H1 (cell line): ENCODE measurements at regions not wholly inside any gene's neighbourhood (a gene's known extent, or its start where the extent isn't known, plus 50 kb on each side); places are given as distances from the start of the nearest gene placed in this dataset.

ENCODE experiments used
- CTCF ChIA-PET: fragments of 300-600 bp; sonication (Branson Sonifier 250); formaldehyde crosslinking; loops from one replicate; lab custom pipeline; 2021; ENCODE audit not compliant: partially characterized antibody; lab: Charles Lee
- POLR2A ChIA-PET: fragments of 300-600 bp; sonication (Branson Sonifier 250); formaldehyde crosslinking; loops from one replicate; lab custom pipeline; 2021; ENCODE audit warnings: inconsistent platforms; ENCODE audit not compliant: partially characterized antibody; lab: Charles Lee
- DNase-seq, 2 experiments: peaks; one replicate each; pipeline versions ENCODE4 v3.0.0 to v3.0.0-alpha.2; 2010 to 2022; ENCODE audit warnings: low spot score in 2 of 2, low read depth in 1 of 2, mixed read lengths in 1 of 2
- FAIRE-seq: peaks from 2 replicates; lab custom pipeline; 2011; peaks lifted over from hg19 to GRCh38; lab: Jason Lieb, UNC
- H2AFZ ChIP-seq: 2 replicates; pipeline ENCODE4 v1.8.1; 2012; ENCODE audit warnings: low read length, inconsistent platforms
- H2AK5ac ChIP-seq: 2 replicates; pipeline ENCODE4 v1.6.1; 2013; ENCODE audit warnings: low read depth, low read length
- H2BK120ac ChIP-seq: replicated peaks from 2 replicates; pipeline ENCODE3; 2013; ENCODE audit warnings: low read depth, low read length, inconsistent platforms
- H2BK12ac ChIP-seq: 2 replicates; pipeline ENCODE4 v1.6.1; 2013; ENCODE audit warnings: low read depth, low read length
- H2BK15ac ChIP-seq: 2 replicates; pipeline ENCODE4 v1.6.1; 2013; ENCODE audit warnings: low read length
- H2BK20ac ChIP-seq: 2 replicates; pipeline ENCODE4 v1.6.1; 2013; ENCODE audit warnings: low read length
- H2BK5ac ChIP-seq: 2 replicates; pipeline ENCODE4 v1.6.1; 2013; ENCODE audit warnings: low read depth, low read length
- H3K14ac ChIP-seq: 2 replicates; pipeline ENCODE4 v1.6.1; 2013; ENCODE audit warnings: inconsistent platforms; ENCODE audit not compliant: insufficient read length
- H3K18ac ChIP-seq: 2 replicates; pipeline ENCODE4 v1.6.1; 2013; ENCODE audit warnings: low read length; ENCODE audit errors: extremely low read depth
- H3K23ac ChIP-seq: 2 replicates; pipeline ENCODE4 v1.6.1; 2013; ENCODE audit warnings: inconsistent platforms; ENCODE audit not compliant: insufficient read length
- H3K23me2 ChIP-seq: 2 replicates; pipeline ENCODE4 v1.6.1; 2013; ENCODE audit warnings: low read depth, low read length
- H3K27ac ChIP-seq: 2 replicates; pipeline ENCODE4 v1.6.1; 2011; ENCODE audit warnings: low read depth, low read length, inconsistent platforms
- H3K27me3 ChIP-seq, 4 experiments: replicated peaks in 1 of 4; 1 replicate in 1 of 4; 2 replicates in 3 of 4; pipeline versions ENCODE4 v1.6.1 to v1.8.1; 2011 to 2013; ENCODE audit warnings: low read length in 3 of 4, mild to moderate bottlenecking in 3 of 4, inconsistent platforms in 2 of 4, mixed read lengths in 2 of 4, moderate library complexity in 1 of 4; ENCODE audit not compliant: control insufficient read depth in 3 of 4, insufficient read depth in 3 of 4; ENCODE audit errors: extremely low read depth in 1 of 4
- H3K36me3 ChIP-seq, 4 experiments: 2 replicates each; pipeline versions ENCODE4 v1.6.1 to v1.8.1; 2011 to 2013; ENCODE audit warnings: mild to moderate bottlenecking in 4 of 4, low read length in 3 of 4, moderate library complexity in 2 of 4, control low read depth in 1 of 4, inconsistent platforms in 1 of 4; ENCODE audit not compliant: insufficient read depth in 4 of 4, control insufficient read depth in 2 of 4
- H3K4ac ChIP-seq: replicated peaks from 2 replicates; pipeline ENCODE3; 2013; ENCODE audit warnings: low read length, low read depth, mixed read lengths, inconsistent platforms; ENCODE audit not compliant: insufficient read length
- H3K4me1 ChIP-seq, 4 experiments: replicated peaks in 1 of 4; 1 replicate in 1 of 4; 2 replicates in 3 of 4; pipeline versions ENCODE4 v1.6.1 to v1.8.1; 2011 to 2013; ENCODE audit warnings: low read length in 3 of 4, inconsistent platforms in 2 of 4, mixed read lengths in 1 of 4; ENCODE audit not compliant: insufficient read depth in 4 of 4, control insufficient read depth in 3 of 4
- H3K4me2 ChIP-seq, 2 experiments: 2 replicates each; pipeline versions ENCODE4 v1.6.1 to v1.8.1; 2011 to 2013; ENCODE audit warnings: low read depth in 2 of 2, low read length in 2 of 2, control low read depth in 1 of 2, inconsistent platforms in 1 of 2, mild to moderate bottlenecking in 1 of 2; ENCODE audit not compliant: insufficient read depth in 1 of 2
- H3K4me3 ChIP-seq, 4 experiments: fragments of 200-600, 300-600 bp in 1 of 4; sonication (generic), shearing (Covaris generic), sonication (Bioruptor Twin) in 1 of 4; 2 replicates each; pipeline versions ENCODE4 v1.5.1 to v1.8.1; 2011 to 2016; ENCODE audit warnings: low read length in 4 of 4, low read depth in 3 of 4, control low read depth in 2 of 4, inconsistent platforms in 2 of 4, mild to moderate bottlenecking in 2 of 4, mixed read lengths in 1 of 4, moderate library complexity in 1 of 4; ENCODE audit not compliant: insufficient read depth in 2 of 4; ENCODE audit errors: extremely low read depth in 1 of 4
- H3K56ac ChIP-seq: replicated peaks from 2 replicates; pipeline ENCODE3; 2013; ENCODE audit warnings: low read depth, mild to moderate bottlenecking, mixed read lengths, low read length, inconsistent platforms; ENCODE audit not compliant: insufficient read length
- H3K79me1 ChIP-seq: 2 replicates; pipeline ENCODE4 v1.6.1; 2013; ENCODE audit warnings: low read depth, low read length, control low read depth
- H3K79me2 ChIP-seq, 2 experiments: 2 replicates each; pipeline versions ENCODE4 v1.6.1 to v1.8.1; 2012 to 2013; ENCODE audit warnings: low read length in 2 of 2, mild to moderate bottlenecking in 2 of 2, inconsistent platforms in 1 of 2; ENCODE audit not compliant: insufficient read depth in 2 of 2, control insufficient read depth in 1 of 2
- H3K9ac ChIP-seq, 4 experiments: replicated peaks in 1 of 4; 1 replicate in 1 of 4; 2 replicates in 3 of 4; pipeline versions ENCODE4 v1.6.1 to v1.8.1; 2011 to 2013; ENCODE audit warnings: low read depth in 3 of 4, low read length in 3 of 4, control low read depth in 2 of 4, mild to moderate bottlenecking in 2 of 4, moderate library complexity in 2 of 4, inconsistent platforms in 1 of 4; ENCODE audit errors: extremely low read depth in 1 of 4
- H3K9me3 ChIP-seq, 2 experiments: 2 replicates each; pipeline versions ENCODE4 v1.6.1 to v1.8.1; 2012 to 2013; ENCODE audit warnings: mild to moderate bottlenecking in 2 of 2, moderate library complexity in 2 of 2, control low read depth in 1 of 2, inconsistent platforms in 1 of 2, low read depth in 1 of 2, low read length in 1 of 2, mixed read lengths in 1 of 2; ENCODE audit not compliant: insufficient read depth in 2 of 2
- H4K20me1 ChIP-seq, 2 experiments: replicated peaks in 1 of 2; 2 replicates each; pipeline versions ENCODE3 to v1.8.1; 2011 to 2013; ENCODE audit warnings: inconsistent platforms in 2 of 2, low read length in 2 of 2, mild to moderate bottlenecking in 1 of 2; ENCODE audit not compliant: insufficient read depth in 2 of 2, control insufficient read depth in 1 of 2
- H4K5ac ChIP-seq: 2 replicates; pipeline ENCODE4 v1.6.1; 2013; ENCODE audit warnings: low read length, low read depth, mixed read lengths, inconsistent platforms; ENCODE audit not compliant: insufficient read length
- H4K8ac ChIP-seq: 2 replicates; pipeline ENCODE4 v1.8.0; 2013; ENCODE audit warnings: mild to moderate bottlenecking, moderate library complexity, low read length, inconsistent platforms; ENCODE audit not compliant: insufficient read depth; ENCODE audit errors: extremely low read depth
- H4K91ac ChIP-seq: replicated peaks from 2 replicates; pipeline ENCODE3; 2013; ENCODE audit warnings: low read length, mixed read lengths, inconsistent platforms; ENCODE audit not compliant: insufficient read length
- NANOG ChIP-seq: IDR thresholded peaks from 2 replicates; pipeline ENCODE4 v1.6.1; 2011; ENCODE audit warnings: low read length, low read depth, mild to moderate bottlenecking, inconsistent platforms; ENCODE audit not compliant: insufficient read depth, poor library complexity, severe bottlenecking
- RXRA ChIP-seq: IDR thresholded peaks from 2 replicates; pipeline ENCODE4 v1.6.1; 2011; ENCODE audit warnings: low read depth, mild to moderate bottlenecking, low read length, moderate library complexity; ENCODE audit not compliant: insufficient read depth
- WGBS, 2 experiments: shearing (Covaris generic) in 1 of 2; methylation state at CpG; one replicate each; pipeline versions ENCODE4 v1.1.6 to v1.1.7; 2013 to 2015; ENCODE audit warnings: low lambda C conversion rate in 2 of 2, mixed read lengths in 2 of 2, inconsistent platforms in 1 of 2, low coverage in 1 of 2, missing lambda C conversion rate in 1 of 2; ENCODE audit not compliant: insufficient replicate concordance in 2 of 2, insufficient coverage in 1 of 2, insufficient read length in 1 of 2; ENCODE audit errors: extremely low coverage in 1 of 2, missing lambda C conversion rate in 1 of 2; 5-methylcytosine and 5-hydroxymethylcytosine counted together

DNA sequence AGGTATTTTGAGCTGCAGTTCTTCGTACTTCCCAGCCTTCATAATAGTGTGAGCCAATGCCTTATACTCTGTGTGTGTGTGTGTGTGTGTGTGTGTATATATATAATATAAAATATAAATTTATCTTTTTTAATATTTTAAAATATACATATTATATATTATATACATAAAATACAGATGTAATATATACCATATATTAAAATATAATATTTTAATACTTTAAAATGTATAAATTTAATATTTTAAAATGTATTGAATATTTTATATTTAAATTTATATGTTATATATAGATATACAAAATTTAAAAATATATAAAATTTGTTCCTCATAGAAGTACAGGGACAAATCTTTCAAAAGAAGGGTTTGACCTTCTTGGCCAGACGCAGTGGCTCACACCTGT lies 53.7 kb upstream of the CARD18 start:
- no peak overlapping the region for H2AFZ ChIP-seq
- 98% methylated on average over 2 of the region's 2 CpGs; no CpG with 5 or more reads in 1 of the 2 experiments for WGBS, 2 experiments
- ChIA-PET POLR2A (no interaction called here), CTCF (no interaction called here)
- no peaks in the 10 kb centered on the region for H3K27me3 ChIP-seq
- no peak for DNase-seq
- H3K79me1 ChIP-seq = no peaks in the 10 kb centered on the region
- no peak overlapping the region for H3K27ac ChIP-seq
- no peak overlapping the region for H2BK12ac ChIP-seq
- H4K5ac ChIP-seq = no peak overlapping the region
- H2BK15ac ChIP-seq = no peak overlapping the region
- H3K4me2 ChIP-seq = no peak overlapping the region
- no peak overlapping the region for H3K23ac ChIP-seq
- no peak overlapping the region for H3K14ac ChIP-seq
- H3K4me3 ChIP-seq = no peak overlapping the region
- H4K91ac ChIP-seq = no peak overlapping the region
- no peak overlapping the region for H2BK20ac ChIP-seq
- no peak overlapping the region for H3K18ac ChIP-seq
- no peak overlapping the region for H4K8ac ChIP-seq
- no peaks in the 10 kb centered on the region for H3K79me2 ChIP-seq
- FAIRE-seq = no peak
- no peak overlapping the region for H2AK5ac ChIP-seq
- no peak overlapping the region for H3K9ac ChIP-seq
- H3K36me3 ChIP-seq = no peaks in the 10 kb centered on the region
- no peaks in the 10 kb centered on the region for H3K9me3 ChIP-seq
- no peak overlapping the region for H2BK120ac ChIP-seq
- H2BK5ac ChIP-seq = no peak overlapping the region
- no peak overlapping the region for H3K4ac ChIP-seq
- H3K23me2 ChIP-seq = no peaks in the 10 kb centered on the region
- no peaks in the 10 kb centered on the region for H4K20me1 ChIP-seq
- H3K56ac ChIP-seq = no peak overlapping the region
- no peaks in the 10 kb centered on the region for H3K4me1 ChIP-seq
- TF ChIP-seq RXRA (no peak), NANOG (no peak)
